Fibroblast of lung (primary cell): ENCODE measurements at regions not wholly inside any gene's neighbourhood (a gene's known extent, or its start where the extent isn't known, plus 50 kb on each side); places are given as distances from the start of the nearest gene placed in this dataset.

Experiments used
- DNase-seq, 2 donors: peaks; one replicate each; pipeline versions ENCODE4 v3.0.0 to v3.0.0-alpha.2; 2010; ENCODE audit warnings: low read depth in 2 of 2
- H2AFZ ChIP-seq: 2 replicates; pipeline ENCODE4 v1.5.1; 2012; ENCODE audit warnings: low read length, control low read depth, inconsistent platforms
- H3K27ac ChIP-seq: 2 replicates; pipeline ENCODE4 v1.5.1; 2011; ENCODE audit warnings: low read length, control low read depth; ENCODE audit not compliant: insufficient read depth
- H3K27me3 ChIP-seq: 2 replicates; pipeline ENCODE4 v1.5.1; 2011; ENCODE audit warnings: mild to moderate bottlenecking, low read length; ENCODE audit not compliant: control insufficient read depth, insufficient read depth
- H3K36me3 ChIP-seq: 2 replicates; pipeline ENCODE4 v1.5.1; 2011; ENCODE audit warnings: low read length; ENCODE audit not compliant: control insufficient read depth, insufficient read depth
- H3K4me1 ChIP-seq: 2 replicates; pipeline ENCODE4 v1.5.1; 2011; ENCODE audit warnings: low read length; ENCODE audit not compliant: control insufficient read depth, insufficient read depth; ENCODE audit errors: extremely low read depth
- H3K4me2 ChIP-seq: 2 replicates; pipeline ENCODE4 v1.5.1; 2011; ENCODE audit warnings: low read length, control low read depth; ENCODE audit not compliant: insufficient read depth; ENCODE audit errors: extremely low read depth
- H3K4me3 ChIP-seq, 4 experiments: fragments of 200-600 bp in 1 of 4; sonication (generic) in 1 of 4; replicated peaks in 1 of 4; 2 replicates each; pipeline ENCODE4 v1.5.1; 2011 to 2016; ENCODE audit warnings: low read length in 4 of 4, low read depth in 3 of 4, mild to moderate bottlenecking in 3 of 4, control low read depth in 2 of 4, inconsistent platforms in 1 of 4, mixed read lengths in 1 of 4; ENCODE audit not compliant: insufficient read depth in 1 of 4; ENCODE audit errors: control extremely low read depth in 1 of 4
- H3K79me2 ChIP-seq: 2 replicates; pipeline ENCODE4 v1.5.1; 2012; ENCODE audit warnings: mild to moderate bottlenecking, low read length, inconsistent platforms; ENCODE audit not compliant: control insufficient read depth, insufficient read depth
- H3K9ac ChIP-seq: 2 replicates; pipeline ENCODE4 v1.5.1; 2011; ENCODE audit warnings: mild to moderate bottlenecking, low read length, control low read depth; ENCODE audit not compliant: insufficient read depth
- H3K9me3 ChIP-seq: 2 replicates; pipeline ENCODE4 v1.5.1; 2012; ENCODE audit warnings: low read depth, low read length; ENCODE audit not compliant: control insufficient read depth, insufficient read depth
- H4K20me1 ChIP-seq: 2 replicates; pipeline ENCODE4 v1.5.1; 2011; ENCODE audit warnings: low read length; ENCODE audit not compliant: control insufficient read depth, insufficient read depth; ENCODE audit errors: extremely low read depth
- EZH2 ChIP-seq: IDR thresholded peaks from 2 replicates; pipeline ENCODE4 v1.5.1; 2012; ENCODE audit warnings: low read length, control low read depth, mild to moderate bottlenecking; ENCODE audit errors: missing control alignments
- TF ChIP-seq, protein P1 (sequence below), 2 donors: IDR thresholded peaks in 1 of 2; conservative IDR thresholded peaks in 1 of 2; 1 replicate in 1 of 2; 2 replicates in 1 of 2; pipeline ENCODE4 v1.5.1; 2011 to 2012; ENCODE audit warnings: low read length in 2 of 2, control low read depth in 1 of 2, inconsistent platforms in 1 of 2, low read depth in 1 of 2, mild to moderate bottlenecking in 1 of 2

DNA sequence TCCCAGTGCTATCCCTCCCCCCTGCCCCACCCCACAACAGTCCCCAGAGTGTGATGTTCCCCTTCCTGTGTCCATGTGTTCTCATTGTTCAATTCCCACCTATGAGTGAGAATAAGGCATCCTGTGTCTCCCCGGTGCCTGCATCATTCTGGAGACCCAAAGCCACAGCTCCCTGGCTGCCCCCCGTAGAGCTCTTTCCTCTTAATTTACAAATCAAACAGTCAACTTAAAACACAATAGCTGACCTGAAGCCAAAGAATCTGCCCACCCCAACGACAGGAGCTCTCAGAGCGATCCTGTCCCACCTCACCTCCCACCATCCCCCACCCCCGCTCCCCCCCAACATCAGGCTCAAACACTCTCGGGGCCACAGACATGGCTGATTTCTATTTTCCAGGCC is 558.3 kb downstream of the BRD1 start:
- Histone ChIP-seq H3K27me3 (no peaks in the 10 kb centered on the region), H3K9me3 (no peaks in the 10 kb centered on the region), H2AFZ (no peak overlapping the region), H3K36me3 (no peaks in the 10 kb centered on the region), H3K79me2 (no peaks in the 10 kb centered on the region), H3K4me3 (no peak overlapping the region), H4K20me1 (no peaks in the 10 kb centered on the region), H3K27ac (no peak overlapping the region), H3K4me1 (no peaks in the 10 kb centered on the region), H3K4me2 (no peak overlapping the region), H3K9ac (no peak overlapping the region)
- no peak for DNase-seq
- TF ChIP-seq, protein P1, sequence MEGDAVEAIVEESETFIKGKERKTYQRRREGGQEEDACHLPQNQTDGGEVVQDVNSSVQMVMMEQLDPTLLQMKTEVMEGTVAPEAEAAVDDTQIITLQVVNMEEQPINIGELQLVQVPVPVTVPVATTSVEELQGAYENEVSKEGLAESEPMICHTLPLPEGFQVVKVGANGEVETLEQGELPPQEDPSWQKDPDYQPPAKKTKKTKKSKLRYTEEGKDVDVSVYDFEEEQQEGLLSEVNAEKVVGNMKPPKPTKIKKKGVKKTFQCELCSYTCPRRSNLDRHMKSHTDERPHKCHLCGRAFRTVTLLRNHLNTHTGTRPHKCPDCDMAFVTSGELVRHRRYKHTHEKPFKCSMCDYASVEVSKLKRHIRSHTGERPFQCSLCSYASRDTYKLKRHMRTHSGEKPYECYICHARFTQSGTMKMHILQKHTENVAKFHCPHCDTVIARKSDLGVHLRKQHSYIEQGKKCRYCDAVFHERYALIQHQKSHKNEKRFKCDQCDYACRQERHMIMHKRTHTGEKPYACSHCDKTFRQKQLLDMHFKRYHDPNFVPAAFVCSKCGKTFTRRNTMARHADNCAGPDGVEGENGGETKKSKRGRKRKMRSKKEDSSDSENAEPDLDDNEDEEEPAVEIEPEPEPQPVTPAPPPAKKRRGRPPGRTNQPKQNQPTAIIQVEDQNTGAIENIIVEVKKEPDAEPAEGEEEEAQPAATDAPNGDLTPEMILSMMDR (conservative IDR thresholded peaks at IDR 0.05 in 1 of 2, IDR thresholded peaks at IDR 0.05 in 1 of 2; ENCODE audit: low read depth in 1 of 2, low read length in 2 of 2), result no peak
- TF ChIP-seq EZH2, result no peak

DNA sequence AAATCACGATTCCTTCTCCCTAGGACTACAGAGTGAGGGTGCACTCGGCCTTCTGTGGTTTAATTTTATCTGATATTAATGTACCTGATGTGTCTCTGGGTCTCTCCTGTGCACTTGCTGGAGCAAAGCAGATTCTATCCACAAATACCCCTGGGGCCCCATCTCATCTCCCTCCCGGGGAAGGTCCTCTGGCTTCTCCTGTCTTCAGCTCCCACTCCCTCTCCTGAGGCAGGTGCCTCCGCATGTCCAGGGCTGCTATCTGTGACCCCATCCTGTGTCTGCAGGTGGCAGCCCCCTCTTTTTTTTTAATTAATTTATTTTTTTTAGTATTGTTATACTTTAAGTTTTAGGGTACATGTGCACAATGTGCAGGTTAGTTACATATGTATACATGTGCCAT is 558.7 kb downstream of the BRD1 start:
- no peaks in the 10 kb centered on the region for H3K9me3 ChIP-seq

DNA sequence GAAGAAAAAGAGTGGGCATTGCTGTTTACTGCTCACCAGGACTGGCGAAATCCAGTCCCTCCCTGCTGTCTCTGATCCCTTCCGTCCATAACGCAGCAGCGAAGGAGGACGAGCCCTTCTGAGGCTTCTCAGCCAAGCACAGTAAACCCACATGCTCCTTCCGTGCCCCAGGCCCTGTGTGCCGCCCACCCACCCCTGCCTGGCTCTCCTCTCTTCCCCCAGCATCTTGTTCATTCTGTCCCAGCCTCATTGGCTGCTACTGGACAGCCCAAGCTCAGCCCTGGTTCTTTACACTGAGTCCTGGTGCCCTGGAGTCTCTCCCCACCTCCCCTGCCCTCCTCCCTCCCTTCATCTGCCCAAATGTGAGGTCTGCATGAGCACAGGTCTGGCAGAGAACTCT is 559.7 kb downstream of the BRD1 start:
- DNase-seq, result no peak
- no peaks in the 10 kb centered on the region for H3K4me1 ChIP-seq

More for the DNA sequence above, 558.7 kb downstream of the BRD1 start:
- TF ChIP-seq EZH2, result no peak
- TF ChIP-seq, protein P1 (conservative IDR thresholded peaks at IDR 0.05 in 1 of 2, IDR thresholded peaks at IDR 0.05 in 1 of 2; ENCODE audit: low read depth in 1 of 2, low read length in 2 of 2), result no peak
- Histone ChIP-seq H4K20me1 (no peaks in the 10 kb centered on the region), H3K4me2 (no peak overlapping the region), H3K36me3 (no peaks in the 10 kb centered on the region), H3K4me3 (no peak overlapping the region), H3K9ac (no peak overlapping the region), H3K27me3 (no peaks in the 10 kb centered on the region), H3K27ac (no peak overlapping the region), H3K4me1 (no peaks in the 10 kb centered on the region), H2AFZ (no peak overlapping the region), H3K79me2 (no peaks in the 10 kb centered on the region)
- no peak for DNase-seq

More for the DNA sequence above, 559.7 kb downstream of the BRD1 start:
- H3K4me2 ChIP-seq, result no peak overlapping the region
- H3K9ac ChIP-seq, result no peak overlapping the region
- TF ChIP-seq, protein P1 (conservative IDR thresholded peaks at IDR 0.05 in 1 of 2, IDR thresholded peaks at IDR 0.05 in 1 of 2; ENCODE audit: low read depth in 1 of 2, low read length in 2 of 2), result no peak
- TF ChIP-seq EZH2, result no peak
- H3K79me2 ChIP-seq, result no peaks in the 10 kb centered on the region
- no peaks in the 10 kb centered on the region for H3K27me3 ChIP-seq
- no peaks in the 10 kb centered on the region for H3K9me3 ChIP-seq
- no peak overlapping the region for H2AFZ ChIP-seq
- H3K36me3 ChIP-seq, result no peaks in the 10 kb centered on the region
- no peak overlapping the region for H3K4me3 ChIP-seq
- no peak overlapping the region for H3K27ac ChIP-seq
- H4K20me1 ChIP-seq, result no peaks in the 10 kb centered on the region
